Suprapubic skin (tissue), 4 donors: ENCODE measurements at regions not wholly inside any gene's neighbourhood (a gene's known extent, or its start where the extent isn't known, plus 50 kb on each side); places are given as distances from the start of the nearest gene placed in this dataset.

Experiments
- DNase-seq, 2 donors: peaks; one replicate each; pipeline ENCODE4 v3.0.0-alpha.2; 2019; ENCODE audit warnings: low spot score in 2 of 2
- H3K27ac ChIP-seq: fragments of 200-600 bp; sonication (generic); one replicate; pipeline ENCODE4 v1.5.1; 2019
- H3K27me3 ChIP-seq: fragments of 200-600 bp; sonication (generic); one replicate; pipeline ENCODE4 v1.5.1; 2019
- H3K36me3 ChIP-seq: fragments of 200-600 bp; sonication (generic); one replicate; pipeline ENCODE4 v1.5.1; 2019
- H3K4me1 ChIP-seq: fragments of 200-600 bp; sonication (generic); one replicate; pipeline ENCODE4 v1.5.1; 2019
- H3K4me3 ChIP-seq: fragments of 200-600 bp; sonication (generic); one replicate; pipeline ENCODE4 v1.5.1; 2019; ENCODE audit warnings: mild to moderate bottlenecking
- H3K9me3 ChIP-seq: fragments of 200-600 bp; sonication (generic); one replicate; pipeline ENCODE4 v1.5.1; 2019
- EP300 ChIP-seq: sonication (generic); formaldehyde crosslinking; IDR thresholded peaks from one replicate; pipeline ENCODE4 v1.6.1; 2017; ENCODE audit warnings: antibody characterized with exemption
- POLR2A ChIP-seq, 2 donors: fragments of 450-650 bp; IDR thresholded peaks; one replicate each; pipeline ENCODE4 v1.6.1; 2017; ENCODE audit warnings: antibody characterized with exemption in 2 of 2, mild to moderate bottlenecking in 2 of 2, moderate library complexity in 2 of 2
- POLR2AphosphoS5 ChIP-seq, 3 donors: sonication (generic); formaldehyde crosslinking; IDR thresholded peaks; one replicate each; pipeline ENCODE4 v1.6.1; 2017; ENCODE audit warnings: antibody characterized with exemption in 3 of 3
- WGBS: methylation state at CpG from one replicate; pipeline ENCODE4 v1.1.5; 2018; 5-methylcytosine and 5-hydroxymethylcytosine counted together
- TF ChIP-seq, protein P1 (sequence below), 2 donors: fragments of 200-600 bp in 1 of 2; fragments of 450-650 bp in 1 of 2; sonication (generic) in 1 of 2; IDR thresholded peaks; one replicate each; pipeline ENCODE4 v1.5.1; 2016 to 2019; ENCODE audit warnings: antibody characterized with exemption in 2 of 2, mild to moderate bottlenecking in 1 of 2, moderate library complexity in 1 of 2

GRCh38 chr3:70603103-70603502 lies 290.7 kb upstream of the MDFIC2 start:
- H3K36me3 ChIP-seq: no peaks in the 10 kb centered on the region
- 65% methylated on average over 3 of the region's 3 CpGs for WGBS
- no peaks in the 10 kb centered on the region for H3K27me3 ChIP-seq
- no peak overlapping the region for H3K27ac ChIP-seq
- TF ChIP-seq POLR2A (IDR thresholded peaks at IDR 0.05) (no peak), EP300 (no peak), POLR2AphosphoS5 (IDR thresholded peaks at IDR 0.05) (no peak)
- TF ChIP-seq, protein P1, sequence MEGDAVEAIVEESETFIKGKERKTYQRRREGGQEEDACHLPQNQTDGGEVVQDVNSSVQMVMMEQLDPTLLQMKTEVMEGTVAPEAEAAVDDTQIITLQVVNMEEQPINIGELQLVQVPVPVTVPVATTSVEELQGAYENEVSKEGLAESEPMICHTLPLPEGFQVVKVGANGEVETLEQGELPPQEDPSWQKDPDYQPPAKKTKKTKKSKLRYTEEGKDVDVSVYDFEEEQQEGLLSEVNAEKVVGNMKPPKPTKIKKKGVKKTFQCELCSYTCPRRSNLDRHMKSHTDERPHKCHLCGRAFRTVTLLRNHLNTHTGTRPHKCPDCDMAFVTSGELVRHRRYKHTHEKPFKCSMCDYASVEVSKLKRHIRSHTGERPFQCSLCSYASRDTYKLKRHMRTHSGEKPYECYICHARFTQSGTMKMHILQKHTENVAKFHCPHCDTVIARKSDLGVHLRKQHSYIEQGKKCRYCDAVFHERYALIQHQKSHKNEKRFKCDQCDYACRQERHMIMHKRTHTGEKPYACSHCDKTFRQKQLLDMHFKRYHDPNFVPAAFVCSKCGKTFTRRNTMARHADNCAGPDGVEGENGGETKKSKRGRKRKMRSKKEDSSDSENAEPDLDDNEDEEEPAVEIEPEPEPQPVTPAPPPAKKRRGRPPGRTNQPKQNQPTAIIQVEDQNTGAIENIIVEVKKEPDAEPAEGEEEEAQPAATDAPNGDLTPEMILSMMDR (IDR thresholded peaks at IDR 0.05): no peak
- no peak for DNase-seq
- no peak overlapping the region for H3K4me3 ChIP-seq
- no peaks in the 10 kb centered on the region for H3K4me1 ChIP-seq
- no peaks in the 10 kb centered on the region for H3K9me3 ChIP-seq

DNA sequence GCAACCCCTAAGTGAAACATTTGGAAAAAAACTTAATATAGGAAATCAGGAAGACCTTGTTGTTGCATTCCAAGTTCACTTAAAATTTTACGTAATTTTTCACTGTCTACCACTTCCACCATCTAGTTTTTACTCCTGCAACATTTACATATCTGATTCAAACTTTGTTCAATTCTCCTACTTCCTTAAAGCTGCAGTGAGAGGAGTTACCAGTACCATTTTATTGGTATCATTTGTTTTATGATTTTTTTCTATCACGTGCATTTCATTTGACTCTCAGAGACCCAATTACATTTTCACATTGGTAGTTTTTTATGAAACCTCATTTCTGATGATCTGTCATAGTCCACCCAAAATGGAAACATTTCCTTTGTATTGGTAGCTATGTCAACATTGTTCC lies 284.9 kb upstream of the MDFIC2 start:
- WGBS: 97% methylated on average over 2 of the region's 2 CpGs
- H3K27ac ChIP-seq: no peak overlapping the region
- no peaks in the 10 kb centered on the region for H3K4me1 ChIP-seq
- DNase-seq: no peak
- H3K27me3 ChIP-seq: no peaks in the 10 kb centered on the region
- no peak overlapping the region for H3K4me3 ChIP-seq
- H3K9me3 ChIP-seq: no peaks in the 10 kb centered on the region
- TF ChIP-seq POLR2AphosphoS5 (IDR thresholded peaks at IDR 0.05) (no peak), POLR2A (IDR thresholded peaks at IDR 0.05) (no peak), EP300 (no peak)
- TF ChIP-seq, protein P1 (IDR thresholded peaks at IDR 0.05): no peak
- H3K36me3 ChIP-seq: no peaks in the 10 kb centered on the region

GRCh38 chr3:70583682-70584081 lies 271.2 kb upstream of the MDFIC2 start:
- Histone ChIP-seq H3K27ac (no peak overlapping the region), H3K27me3 (no peaks in the 10 kb centered on the region), H3K9me3 (no peaks in the 10 kb centered on the region), H3K4me1 (no peaks in the 10 kb centered on the region), H3K36me3 (no peaks in the 10 kb centered on the region), H3K4me3 (no peak overlapping the region)
- no peak for DNase-seq
- WGBS: 90% methylated on average over 4 of the region's 4 CpGs
- TF ChIP-seq POLR2A (IDR thresholded peaks at IDR 0.05) (no peak), POLR2AphosphoS5 (IDR thresholded peaks at IDR 0.05) (no peak), EP300 (no peak)
- TF ChIP-seq, protein P1 (IDR thresholded peaks at IDR 0.05): no peak

DNA sequence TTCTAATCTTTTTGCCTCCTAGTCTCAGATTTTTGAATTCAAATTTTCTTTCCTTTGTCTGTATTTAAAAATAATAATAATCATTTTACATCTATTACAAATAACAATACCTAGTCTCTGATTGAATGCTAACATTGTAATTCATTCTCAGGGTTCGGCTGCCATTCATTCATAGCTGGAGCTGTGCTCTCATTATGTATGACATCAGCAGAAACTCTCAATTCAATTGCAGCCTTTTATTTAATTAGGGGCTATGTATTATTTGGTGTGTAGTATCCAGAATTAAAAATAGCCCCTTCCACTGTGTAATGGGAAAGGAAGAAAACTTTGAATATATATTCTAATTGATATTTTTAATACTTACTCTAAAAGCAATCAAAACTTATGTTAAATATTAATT lies 270.4 kb upstream of the MDFIC2 start:
- DNase-seq: no peak
- no peaks in the 10 kb centered on the region for H3K4me1 ChIP-seq
- H3K4me3 ChIP-seq: no peak overlapping the region
- no peaks in the 10 kb centered on the region for H3K27me3 ChIP-seq
- no peak overlapping the region for H3K27ac ChIP-seq
- WGBS: 87% methylated on average over 1 of the region's 1 CpG
- H3K36me3 ChIP-seq: no peaks in the 10 kb centered on the region
- H3K9me3 ChIP-seq: no peaks in the 10 kb centered on the region
- TF ChIP-seq POLR2A (IDR thresholded peaks at IDR 0.05) (no peak), POLR2AphosphoS5 (IDR thresholded peaks at IDR 0.05) (no peak), EP300 (no peak)
- TF ChIP-seq, protein P1 (IDR thresholded peaks at IDR 0.05): no peak

DNA sequence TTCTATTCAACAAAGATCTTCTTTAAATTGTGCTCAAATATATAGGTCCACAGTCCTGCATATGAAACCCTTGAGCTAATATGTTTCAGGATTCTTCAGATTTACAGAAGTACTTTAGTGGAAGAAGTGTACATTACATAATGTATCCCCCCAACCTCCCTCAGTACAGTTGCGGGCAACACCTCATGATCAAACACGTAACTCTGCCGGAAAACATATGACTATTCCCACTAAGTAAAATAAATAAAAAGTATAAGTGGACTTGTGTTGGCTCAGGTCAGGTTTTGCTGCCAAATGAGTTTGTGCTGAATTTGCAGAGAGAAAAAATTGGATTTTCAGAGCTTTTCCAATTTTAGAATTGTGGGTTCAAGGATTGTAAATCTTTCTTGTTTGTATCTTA lies 267.6 kb upstream of the MDFIC2 start:
- Histone ChIP-seq H3K9me3 (no peaks in the 10 kb centered on the region), H3K4me1 (no peaks in the 10 kb centered on the region), H3K4me3 (no peak overlapping the region), H3K36me3 (no peaks in the 10 kb centered on the region), H3K27me3 (no peaks in the 10 kb centered on the region), H3K27ac (no peak overlapping the region)
- TF ChIP-seq EP300: no peak
- TF ChIP-seq POLR2A (IDR thresholded peaks at IDR 0.05): no peak
- TF ChIP-seq, protein P1 (IDR thresholded peaks at IDR 0.05): no peak
- TF ChIP-seq POLR2AphosphoS5 (IDR thresholded peaks at IDR 0.05): no peak
- no peak for DNase-seq
- WGBS: 95% methylated on average over 3 of the region's 3 CpGs
